ENCODE measurements at regions not wholly inside any gene's neighbourhood (a gene's known extent, or its start where the extent isn't known, plus 50 kb on each side); places are given as distances from the start of the nearest gene placed in this dataset.

DNA sequence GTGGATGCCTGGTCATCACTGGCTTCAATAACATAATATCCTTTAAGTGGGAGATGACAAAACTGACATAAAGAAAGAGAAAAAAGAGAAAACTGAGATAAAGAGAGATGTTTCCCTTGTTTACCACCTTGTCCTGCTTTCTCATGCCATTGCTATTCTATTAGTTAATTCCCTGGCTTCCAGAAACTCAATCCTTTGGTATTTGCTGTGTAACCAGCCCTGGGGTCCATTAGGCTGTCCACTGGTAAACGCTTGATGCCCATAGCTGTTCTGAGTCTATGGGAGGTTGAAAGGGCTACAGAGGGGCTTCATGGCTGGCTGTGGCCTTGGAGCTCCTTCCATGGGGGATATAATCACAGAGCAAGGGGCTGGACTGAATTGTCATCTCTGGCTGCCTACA is 243.4 kb upstream of the PLET1 start:
- Histone ChIP-seq H3K4me3 (ENCODE audit: low read depth, low read length) (no peak overlapping the region), H2BK5ac (ENCODE audit: low read depth, low read length, poor library complexity) (no peak overlapping the region), H3K79me2 (ENCODE audit: control insufficient read depth, insufficient read depth, low read length, poor library complexity) (no peaks in the 10 kb centered on the region), H2BK12ac (ENCODE audit: low read length) (no peak overlapping the region), H3K18ac (ENCODE audit: low read length) (no peak overlapping the region), H3K4me1 (ENCODE audit: control insufficient read depth in 1 of 2, insufficient read depth in 2 of 2, low read length in 2 of 2) (no peaks in the 10 kb centered on the region), H3K36me3 (ENCODE audit: control insufficient read depth in 1 of 2, insufficient read depth in 2 of 2, low read length in 2 of 2) (no peaks in the 10 kb centered on the region), H2AFZ (ENCODE audit: insufficient read depth, low read length, poor library complexity) (no peak overlapping the region), H3K9me3 (ENCODE audit: insufficient read depth, low read depth, low read length) (no peaks in the 10 kb centered on the region), H2BK120ac (ENCODE audit: insufficient read depth, low read length, poor library complexity) (no peak overlapping the region), H3K4ac (ENCODE audit: low read depth, low read length) (no peak overlapping the region), H4K91ac (ENCODE audit: low read depth, low read length) (no peak overlapping the region), H4K8ac (ENCODE audit: low read depth, low read length) (no peak overlapping the region), H3K14ac (ENCODE audit: low read length) (no peak overlapping the region), H4K12ac (ENCODE audit: low read depth, low read length) (no peak overlapping the region), H2AK5ac (ENCODE audit: low read length) (no peak overlapping the region), H3K9ac (ENCODE audit: low read length) (no peak overlapping the region), H3K4me2 (ENCODE audit: low read length) (no peak overlapping the region), H3K23ac (ENCODE audit: low read length) (no peak overlapping the region), H3K27me3 (ENCODE audit: insufficient read depth, low read length) (no peaks in the 10 kb centered on the region), H3K79me1 (ENCODE audit: low read length) (no peaks in the 10 kb centered on the region), H3K27ac (ENCODE audit: low read depth, low read length) (no peak overlapping the region)
- no CpG with 5 or more reads among the region's 1 CpG for WGBS (ENCODE audit: extremely low coverage, insufficient coverage, insufficient read length)
- peak; percentile 72 to 88 for DNase-seq

DNA sequence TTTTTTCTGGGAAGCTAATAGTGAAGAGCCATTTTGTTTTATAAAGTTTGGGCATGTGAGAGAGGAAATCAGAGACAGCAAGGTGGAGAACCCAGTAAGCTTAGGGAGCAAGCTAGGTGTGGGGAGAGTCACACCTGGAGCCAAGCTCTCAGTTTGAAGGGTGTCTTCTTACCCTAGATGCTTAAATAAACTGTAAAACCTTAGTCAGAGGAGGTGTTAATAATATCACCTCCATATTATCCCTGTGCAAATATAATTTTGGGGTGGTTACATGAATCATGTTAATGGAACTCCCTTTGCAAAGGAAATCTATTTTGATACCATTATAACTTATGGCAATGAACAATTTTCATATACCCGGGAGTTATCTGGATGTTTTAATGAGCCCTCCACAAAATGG is 246.2 kb upstream of the PLET1 start:
- Histone ChIP-seq H4K91ac (ENCODE audit: low read depth, low read length) (no peak overlapping the region), H3K79me1 (ENCODE audit: low read length) (no peaks in the 10 kb centered on the region), H3K27ac (ENCODE audit: low read depth, low read length) (no peak overlapping the region), H2BK12ac (ENCODE audit: low read length) (no peak overlapping the region), H3K79me2 (ENCODE audit: control insufficient read depth, insufficient read depth, low read length, poor library complexity) (no peaks in the 10 kb centered on the region), H3K23ac (ENCODE audit: low read length) (no peak overlapping the region), H2BK5ac (ENCODE audit: low read depth, low read length, poor library complexity) (no peak overlapping the region), H3K9me3 (ENCODE audit: insufficient read depth, low read depth, low read length) (no peaks in the 10 kb centered on the region), H3K4me3 (ENCODE audit: low read depth, low read length) (no peak overlapping the region), H3K36me3 (ENCODE audit: control insufficient read depth in 1 of 2, insufficient read depth in 2 of 2, low read length in 2 of 2) (no peaks in the 10 kb centered on the region), H3K4me1 (ENCODE audit: control insufficient read depth in 1 of 2, insufficient read depth in 2 of 2, low read length in 2 of 2) (no peaks in the 10 kb centered on the region), H2BK120ac (ENCODE audit: insufficient read depth, low read length, poor library complexity) (no peak overlapping the region), H3K9ac (ENCODE audit: low read length) (no peak overlapping the region), H3K18ac (ENCODE audit: low read length) (no peak overlapping the region), H2AK5ac (ENCODE audit: low read length) (no peak overlapping the region), H2AFZ (ENCODE audit: insufficient read depth, low read length, poor library complexity) (no peak overlapping the region), H3K4me2 (ENCODE audit: low read length) (no peak overlapping the region), H4K8ac (ENCODE audit: low read depth, low read length) (no peak overlapping the region), H3K27me3 (ENCODE audit: insufficient read depth, low read length) (no peaks in the 10 kb centered on the region), H4K12ac (ENCODE audit: low read depth, low read length) (no peak overlapping the region), H3K4ac (ENCODE audit: low read depth, low read length) (no peak overlapping the region), H3K14ac (ENCODE audit: low read length) (no peak overlapping the region)
- DNase-seq = no peak
- no CpG with 5 or more reads among the region's 1 CpG for WGBS (ENCODE audit: extremely low coverage, insufficient coverage, insufficient read length)

DNA sequence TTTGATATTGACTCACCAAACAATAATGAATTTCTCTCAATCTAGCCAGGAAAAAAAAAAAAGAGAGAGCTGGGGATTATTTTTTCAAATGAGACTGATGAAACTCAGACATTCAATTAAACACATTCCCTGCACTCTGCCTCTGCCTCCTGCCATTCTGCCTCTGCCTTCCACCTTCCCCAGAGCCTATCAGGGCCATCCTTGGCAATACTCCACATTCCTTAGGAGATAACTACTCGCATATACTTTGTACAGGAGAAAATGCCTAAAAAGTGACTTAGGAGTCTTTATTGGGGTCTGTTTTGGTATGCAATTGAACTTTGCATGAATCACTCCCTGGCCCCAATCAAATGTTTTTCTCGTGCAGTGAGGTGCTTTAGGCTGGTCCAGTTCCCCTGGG is 246.6 kb upstream of the PLET1 start:
- DNase-seq = no peak
- no peak overlapping the region for H2AFZ ChIP-seq (ENCODE audit: insufficient read depth, low read length, poor library complexity)
- no peak overlapping the region for H2AK5ac ChIP-seq (ENCODE audit: low read length)
- H2BK120ac ChIP-seq (ENCODE audit: insufficient read depth, low read length, poor library complexity) = no peak overlapping the region
- H3K18ac ChIP-seq (ENCODE audit: low read length) = no peak overlapping the region
- no peak overlapping the region for H4K12ac ChIP-seq (ENCODE audit: low read depth, low read length)
- no CpG with 5 or more reads among the region's 2 CpGs for WGBS (ENCODE audit: extremely low coverage, insufficient coverage, insufficient read length)
- H3K4me1 ChIP-seq (ENCODE audit: control insufficient read depth in 1 of 2, insufficient read depth in 2 of 2, low read length in 2 of 2) = no peaks in the 10 kb centered on the region
- no peak overlapping the region for H3K9ac ChIP-seq (ENCODE audit: low read length)
- no peak overlapping the region for H3K4me3 ChIP-seq (ENCODE audit: low read depth, low read length)
- H3K4me2 ChIP-seq (ENCODE audit: low read length) = no peak overlapping the region
- no peak overlapping the region for H2BK12ac ChIP-seq (ENCODE audit: low read length)
- no peaks in the 10 kb centered on the region for H3K9me3 ChIP-seq (ENCODE audit: insufficient read depth, low read depth, low read length)
- no peaks in the 10 kb centered on the region for H3K36me3 ChIP-seq (ENCODE audit: control insufficient read depth in 1 of 2, insufficient read depth in 2 of 2, low read length in 2 of 2)
- no peaks in the 10 kb centered on the region for H3K79me2 ChIP-seq (ENCODE audit: control insufficient read depth, insufficient read depth, low read length, poor library complexity)
- H4K91ac ChIP-seq (ENCODE audit: low read depth, low read length) = no peak overlapping the region
- H3K27ac ChIP-seq (ENCODE audit: low read depth, low read length) = no peak overlapping the region
- no peak overlapping the region for H2BK5ac ChIP-seq (ENCODE audit: low read depth, low read length, poor library complexity)
- no peak overlapping the region for H3K14ac ChIP-seq (ENCODE audit: low read length)
- no peaks in the 10 kb centered on the region for H3K27me3 ChIP-seq (ENCODE audit: insufficient read depth, low read length)
- H3K23ac ChIP-seq (ENCODE audit: low read length) = no peak overlapping the region
- H4K8ac ChIP-seq (ENCODE audit: low read depth, low read length) = no peak overlapping the region
- no peak overlapping the region for H3K4ac ChIP-seq (ENCODE audit: low read depth, low read length)
- H3K79me1 ChIP-seq (ENCODE audit: low read length) = no peaks in the 10 kb centered on the region

DNA sequence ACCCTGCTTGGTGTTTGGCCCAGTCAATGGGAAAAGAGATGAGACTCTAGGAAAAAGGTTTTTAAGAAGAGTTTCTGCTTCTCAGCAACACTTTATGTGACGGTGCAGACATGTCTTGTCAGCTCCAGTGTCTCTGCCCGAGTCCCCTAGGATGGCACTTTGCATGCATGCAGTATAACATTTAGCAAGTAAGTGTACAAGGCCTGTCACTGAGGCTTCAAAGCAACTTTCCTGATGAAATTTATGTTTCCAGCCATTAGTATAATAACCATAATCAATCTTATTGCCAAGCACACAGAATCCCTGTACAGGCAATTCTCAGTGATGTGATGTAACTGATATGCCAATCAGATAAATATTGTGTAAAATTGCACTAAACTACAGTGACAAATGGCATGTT is 248.1 kb upstream of the PLET1 start:
- no peak overlapping the region for H4K12ac ChIP-seq (ENCODE audit: low read depth, low read length)
- no peak overlapping the region for H3K9ac ChIP-seq (ENCODE audit: low read length)
- no peak overlapping the region for H3K4ac ChIP-seq (ENCODE audit: low read depth, low read length)
- DNase-seq = no peak
- H2AFZ ChIP-seq (ENCODE audit: insufficient read depth, low read length, poor library complexity) = no peak overlapping the region
- no peak overlapping the region for H3K4me3 ChIP-seq (ENCODE audit: low read depth, low read length)
- no peak overlapping the region for H2BK12ac ChIP-seq (ENCODE audit: low read length)
- H3K14ac ChIP-seq (ENCODE audit: low read length) = no peak overlapping the region
- H4K91ac ChIP-seq (ENCODE audit: low read depth, low read length) = no peak overlapping the region
- H3K4me2 ChIP-seq (ENCODE audit: low read length) = no peak overlapping the region
- H3K27me3 ChIP-seq (ENCODE audit: insufficient read depth, low read length) = no peaks in the 10 kb centered on the region
- no peak overlapping the region for H3K27ac ChIP-seq (ENCODE audit: low read depth, low read length)
- no peak overlapping the region for H2BK5ac ChIP-seq (ENCODE audit: low read depth, low read length, poor library complexity)
- WGBS (ENCODE audit: extremely low coverage, insufficient coverage, insufficient read length) = no CpG with 5 or more reads among the region's 2 CpGs
- H3K36me3 ChIP-seq (ENCODE audit: control insufficient read depth in 1 of 2, insufficient read depth in 2 of 2, low read length in 2 of 2) = no peaks in the 10 kb centered on the region
- H3K9me3 ChIP-seq (ENCODE audit: insufficient read depth, low read depth, low read length) = no peaks in the 10 kb centered on the region
- no peaks in the 10 kb centered on the region for H3K79me2 ChIP-seq (ENCODE audit: control insufficient read depth, insufficient read depth, low read length, poor library complexity)
- H2AK5ac ChIP-seq (ENCODE audit: low read length) = no peak overlapping the region
- no peaks in the 10 kb centered on the region for H3K79me1 ChIP-seq (ENCODE audit: low read length)
- H2BK120ac ChIP-seq (ENCODE audit: insufficient read depth, low read length, poor library complexity) = no peak overlapping the region
- H3K23ac ChIP-seq (ENCODE audit: low read length) = no peak overlapping the region
- H4K8ac ChIP-seq (ENCODE audit: low read depth, low read length) = no peak overlapping the region
- no peak overlapping the region for H3K18ac ChIP-seq (ENCODE audit: low read length)
- H3K4me1 ChIP-seq (ENCODE audit: control insufficient read depth in 1 of 2, insufficient read depth in 2 of 2, low read length in 2 of 2) = no peaks in the 10 kb centered on the region

All from trophoblast cell (in vitro differentiated cells and primary cell).